ENCODE measurements at regions not wholly inside any gene's neighbourhood (a gene's known extent, or its start where the extent isn't known, plus 50 kb on each side); places are given as distances from the start of the nearest gene placed in this dataset.

GRCh38 chr20:63116412-63117106 lies 99.4 kb downstream of the YTHDF1 start (continued):
- TF ChIP-seq ZNF18 (CRISPR knock-in tag; IDR thresholded peaks at IDR 0.05; ENCODE audit: insufficient replicate concordance), result peak; percentile 56
- peak; percentile 94 for TF ChIP-seq KLF6 (CRISPR knock-in tag; IDR thresholded peaks at IDR 0.05)
- TF ChIP-seq ZNF512B (CRISPR knock-in tag; IDR thresholded peaks at IDR 0.05; ENCODE audit: borderline replicate concordance), result no peak
- TF ChIP-seq MYPOP (CRISPR knock-in tag; IDR thresholded peaks at IDR 0.05), result no peak
- no peak for TF ChIP-seq FOXK2 (IDR thresholded peaks at IDR 0.05)
- TF ChIP-seq GMEB2 (CRISPR knock-in tag; IDR thresholded peaks at IDR 0.05; ENCODE audit: low read depth), result no peak
- TF ChIP-seq ZNF597 (CRISPR knock-in tag; IDR thresholded peaks at IDR 0.05), result no peak
- TF ChIP-seq ZNF788 (CRISPR knock-in tag; IDR thresholded peaks at IDR 0.05; ENCODE audit: borderline replicate concordance), result 0 out of 2 replicates have a peak, but pooled peaks have one; percentile 33
- no peak; the same call in 1 of the 2 replicates for TF ChIP-seq NFYC (CRISPR knock-in tag; IDR thresholded peaks at IDR 0.05)
- TF ChIP-seq HNRNPL (IDR thresholded peaks at IDR 0.05; ENCODE audit: low read depth, low read length), result no peak
- peak; percentile 49; the same call in 1 of the 2 replicates for TF ChIP-seq HOMEZ (CRISPR knock-in tag; IDR thresholded peaks at IDR 0.05; ENCODE audit: low read depth)
- TF ChIP-seq ZNF296 (CRISPR knock-in tag; conservative IDR thresholded peaks at IDR 0.05), result peak; percentile 78; the same call in 1 of the 2 replicates
- no peak for TF ChIP-seq ZNF260 (CRISPR knock-in tag; IDR thresholded peaks at IDR 0.05; ENCODE audit: borderline replicate concordance, low read depth)
- TF ChIP-seq AFF4 (CRISPR knock-in tag; IDR thresholded peaks at IDR 0.05), result no peak

Measured in HepG2 (cell line).